SK-N-SH treated with all-trans-retinoic acid at 6 μM for 48 hours (cell line): ENCODE measurements at regions not wholly inside any gene's neighbourhood (a gene's known extent, or its start where the extent isn't known, plus 50 kb on each side); places are given as distances from the start of the nearest gene placed in this dataset.

Source experiments
- ATAC-seq: fragments of 200-7000 bp; cut with Tn5 transposase; 3 replicates; pipeline ENCODE4 v1.9.1; 2020; ENCODE audit warnings: mild to moderate bottlenecking, moderate library complexity
- BACH2 ChIP-seq: fragments of 250-450 bp; sonication (Bioruptor Pico); IDR thresholded peaks from 2 replicates; pipeline ENCODE4 v1.9.0; 2021; ENCODE audit warnings: mild to moderate bottlenecking, borderline replicate concordance
- CREB5 ChIP-seq: fragments of 250-450 bp; sonication (Bioruptor Pico); IDR thresholded peaks from 2 replicates; pipeline ENCODE4 v1.5.1; 2020; ENCODE audit warnings: low read depth, mild to moderate bottlenecking, moderate library complexity
- CSDC2 ChIP-seq: fragments of 250-450 bp; sonication (Bioruptor Pico); IDR thresholded peaks from 2 replicates; pipeline ENCODE4 v1.5.0; 2020; ENCODE audit warnings: mild to moderate bottlenecking, moderate library complexity
- CSRNP3 ChIP-seq: fragments of 250-450 bp; sonication (Bioruptor Pico); IDR thresholded peaks from 2 replicates; pipeline ENCODE4 v1.5.1; 2021; ENCODE audit warnings: mild to moderate bottlenecking, moderate library complexity
- ESRRG ChIP-seq: fragments of 250-450 bp; sonication (Bioruptor Pico); IDR thresholded peaks from 2 replicates; pipeline ENCODE4 v1.6.1; 2021; ENCODE audit warnings: mild to moderate bottlenecking
- GLIS3 ChIP-seq: fragments of 250-450 bp; sonication (Bioruptor Pico); IDR thresholded peaks from 2 replicates; pipeline ENCODE4 v1.5.0; 2020; ENCODE audit warnings: mild to moderate bottlenecking, moderate library complexity
- ISL1 ChIP-seq: fragments of 250-450 bp; sonication (Bioruptor Pico); IDR thresholded peaks from 2 replicates; pipeline ENCODE4 v2.1.2; 2022; ENCODE audit warnings: mild to moderate bottlenecking, moderate library complexity
- OSR1 ChIP-seq: fragments of 250-450 bp; sonication (Bioruptor Pico); IDR thresholded peaks from 2 replicates; pipeline ENCODE4 v1.8.0; 2022; ENCODE audit warnings: moderate library complexity, mild to moderate bottlenecking, inconsistent platforms
- PATZ1 ChIP-seq: fragments of 250-450 bp; sonication (Bioruptor Pico); IDR thresholded peaks from 2 replicates; pipeline ENCODE4 v1.8.0; 2020; ENCODE audit warnings: mild to moderate bottlenecking, moderate library complexity, borderline replicate concordance
- POU6F1 ChIP-seq: fragments of 250-450 bp; sonication (Bioruptor Pico); IDR thresholded peaks from 2 replicates; pipeline ENCODE4 v1.8.0; 2021; ENCODE audit warnings: low read depth, mild to moderate bottlenecking, moderate library complexity, borderline replicate concordance
- PPARA ChIP-seq: fragments of 250-450 bp; sonication (Bioruptor Pico); IDR thresholded peaks from 2 replicates; pipeline ENCODE4 v1.5.0; 2020; ENCODE audit warnings: mild to moderate bottlenecking, borderline replicate concordance
- RARB ChIP-seq: fragments of 250-450 bp; sonication (Bioruptor Pico); IDR thresholded peaks from 2 replicates; pipeline ENCODE4 v1.8.0; 2021; ENCODE audit warnings: mild to moderate bottlenecking, moderate library complexity
- SNAI2 ChIP-seq: fragments of 250-450 bp; sonication (Bioruptor Pico); IDR thresholded peaks from 2 replicates; pipeline ENCODE4 v1.5.0; 2020; ENCODE audit warnings: mild to moderate bottlenecking, moderate library complexity
- TCF4 ChIP-seq: fragments of 250-450 bp; sonication (Bioruptor Pico); IDR thresholded peaks from 2 replicates; pipeline ENCODE4 v1.8.0; 2021; ENCODE audit warnings: mild to moderate bottlenecking, moderate library complexity, borderline replicate concordance
- TOX ChIP-seq: fragments of 250-450 bp; sonication (Bioruptor Pico); IDR thresholded peaks from 2 replicates; pipeline ENCODE4 v1.8.0; 2021; ENCODE audit warnings: mild to moderate bottlenecking, moderate library complexity, borderline replicate concordance
- TSHZ2 ChIP-seq: fragments of 250-450 bp; sonication (Bioruptor Pico); IDR thresholded peaks from 2 replicates; pipeline ENCODE4 v1.5.0; 2020; ENCODE audit warnings: mild to moderate bottlenecking, moderate library complexity
- ZC3H10 ChIP-seq: fragments of 250-450 bp; sonication (Bioruptor Pico); IDR thresholded peaks from 2 replicates; pipeline ENCODE4 v1.5.1; 2021; ENCODE audit warnings: mild to moderate bottlenecking, moderate library complexity
- ZFP3 ChIP-seq: fragments of 250-450 bp; sonication (Bioruptor Pico); IDR thresholded peaks from 2 replicates; pipeline ENCODE4 v1.5.0; 2020; ENCODE audit warnings: mild to moderate bottlenecking, moderate library complexity
- ZFP30 ChIP-seq: fragments of 450-650 bp; formaldehyde crosslinking; IDR thresholded peaks from 2 replicates; pipeline ENCODE4 v1.5.0; 2022; ENCODE audit warnings: mild to moderate bottlenecking, moderate library complexity
- ZNF565 ChIP-seq: fragments of 450-650 bp; formaldehyde crosslinking; conservative IDR thresholded peaks from 2 replicates; pipeline ENCODE4 v1.5.0; 2020; ENCODE audit warnings: low read depth, mild to moderate bottlenecking, moderate library complexity
- ZNF70 ChIP-seq: fragments of 450-650 bp; formaldehyde crosslinking; IDR thresholded peaks from 2 replicates; pipeline ENCODE4 v1.5.0; 2020; ENCODE audit warnings: mild to moderate bottlenecking, moderate library complexity

GRCh38 chrX:35289952-35290351, 347.4 kb downstream of the FAM47B start:
- no peak for TF ChIP-seq TCF4 (CRISPR knock-in tag)
- TF ChIP-seq SNAI2: no peak
- no peak for ATAC-seq

- TF ChIP-seq OSR1 (no peak), ZC3H10 (CRISPR knock-in tag) (no peak), ESRRG (CRISPR knock-in tag) (no peak), SNAI2 (no peak), CREB5 (no peak), TCF4 (CRISPR knock-in tag) (no peak), TSHZ2 (CRISPR knock-in tag) (no peak), PATZ1 (CRISPR knock-in tag) (no peak), CSRNP3 (no peak), ZNF70 (CRISPR knock-in tag) (no peak), ZFP3 (no peak), ISL1 (CRISPR knock-in tag) (no peak), PPARA (no peak), TOX (no peak), ZFP30 (no peak)
- ATAC-seq: no peak
Observed at GRCh38 chrX:35291013-35291412, 348.4 kb downstream of the FAM47B start.

- no peak for ATAC-seq
- TF ChIP-seq ZFP3 (no peak), ISL1 (CRISPR knock-in tag) (no peak), POU6F1 (CRISPR knock-in tag) (no peak), BACH2 (CRISPR knock-in tag) (no peak), ZNF565 (CRISPR knock-in tag) (no peak), PATZ1 (CRISPR knock-in tag) (no peak), CSDC2 (CRISPR knock-in tag) (no peak), CREB5 (no peak), ZFP30 (no peak), RARB (no peak), CSRNP3 (no peak), TSHZ2 (CRISPR knock-in tag) (no peak), GLIS3 (CRISPR knock-in tag) (no peak), OSR1 (no peak), TOX (no peak), ZNF70 (CRISPR knock-in tag) (no peak), ESRRG (CRISPR knock-in tag) (no peak)
Observed at GRCh38 chrX:35292522-35292921, 349.9 kb downstream of the FAM47B start.
